Muscle layer of duodenum (tissue), 2 donors: ENCODE measurements at regions not wholly inside any gene's neighbourhood (a gene's known extent, or its start where the extent isn't known, plus 50 kb on each side); places are given as distances from the start of the nearest gene placed in this dataset.

ENCODE experiments used
- H3K27ac ChIP-seq: one replicate; pipeline ENCODE4 v1.7.0; 2013; ENCODE audit warnings: mild to moderate bottlenecking, low read length
- H3K27me3 ChIP-seq: one replicate; pipeline ENCODE4 v1.7.0; 2013; ENCODE audit warnings: low read depth, mild to moderate bottlenecking, control low read depth, low read length
- H3K36me3 ChIP-seq, 2 donors: one replicate each; pipeline ENCODE4 v1.7.0; 2013; ENCODE audit warnings: low read length in 2 of 2, control low read depth in 1 of 2, mild to moderate bottlenecking in 1 of 2; ENCODE audit not compliant: insufficient read depth in 2 of 2, control insufficient read depth in 1 of 2
- H3K4me1 ChIP-seq, 2 donors: one replicate each; pipeline ENCODE4 v1.7.0; 2013; ENCODE audit warnings: low read length in 2 of 2, mild to moderate bottlenecking in 2 of 2, control low read depth in 1 of 2, moderate library complexity in 1 of 2; ENCODE audit not compliant: insufficient read depth in 2 of 2, control insufficient read depth in 1 of 2
- H3K4me3 ChIP-seq, 2 donors: one replicate each; pipeline ENCODE4 v1.7.0; 2013; ENCODE audit warnings: low read length in 2 of 2, low read depth in 1 of 2, mild to moderate bottlenecking in 1 of 2
- H3K9me3 ChIP-seq, 2 donors: one replicate each; pipeline ENCODE4 v1.7.0; 2013; ENCODE audit warnings: low read length in 2 of 2, control low read depth in 1 of 2, mild to moderate bottlenecking in 1 of 2; ENCODE audit not compliant: control insufficient read depth in 1 of 2
- donor health status: healthy.

GRCh38 chr19:46945694-46946489 is 73.7 kb upstream of the NPAS1 start:
- Histone ChIP-seq H3K36me3 (peaks cover 0 to 3% of the 10 kb centered on the region in 2 donors), H3K4me3 (no peak overlapping the region), H3K4me1 (peaks cover 19 to 22% of the 10 kb centered on the region in 2 donors), H3K9me3 (no peaks in the 10 kb centered on the region), H3K27ac (peak overlapping the region; percentile 61), H3K27me3 (no peaks in the 10 kb centered on the region)

- peak overlapping the region; percentile 61 for H3K27ac ChIP-seq
- no peaks in the 10 kb centered on the region for H3K27me3 ChIP-seq
- no peaks in the 10 kb centered on the region for H3K9me3 ChIP-seq
- H3K4me3 ChIP-seq: no peak overlapping the region
- peaks cover 0 to 3% of the 10 kb centered on the region in 2 donors for H3K36me3 ChIP-seq
- H3K4me1 ChIP-seq: peaks cover 19 to 30% of the 10 kb centered on the region in 2 donors
These were observed 72.9 kb upstream of the NPAS1 start for GRCh38 chr19:46946611-46947238.

DNA sequence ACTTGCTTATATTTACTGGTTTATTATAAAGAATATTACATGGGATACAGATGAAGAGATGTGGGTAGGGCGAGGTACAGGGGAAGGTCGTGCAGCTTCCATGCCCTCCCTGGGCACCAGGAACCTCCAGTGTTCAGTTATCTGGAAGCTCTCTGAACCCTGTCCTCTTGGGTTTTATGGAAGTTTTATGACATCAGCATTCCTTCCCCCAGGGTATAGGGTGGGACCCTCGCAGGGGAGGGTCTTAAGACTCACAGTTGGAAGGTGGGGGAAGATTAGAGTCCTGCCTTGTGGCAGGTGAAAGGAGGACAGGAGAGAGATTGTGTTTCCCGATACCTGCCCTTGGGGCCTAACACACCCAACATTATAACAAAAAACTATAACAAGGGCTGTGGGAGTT is 71.8 kb upstream of the NPAS1 start:
- Histone ChIP-seq H3K9me3 (no peaks in the 10 kb centered on the region), H3K4me3 (no peak overlapping the region), H3K27me3 (no peaks in the 10 kb centered on the region), H3K27ac (no peak overlapping the region), H3K36me3 (peaks cover 0 to 3% of the 10 kb centered on the region in 2 donors), H3K4me1 (peaks cover 19 to 30% of the 10 kb centered on the region in 2 donors)

GRCh38 chr19:46950526-46951170 is 69.0 kb upstream of the NPAS1 start:
- no peak overlapping the region for H3K27ac ChIP-seq
- H3K36me3 ChIP-seq: peaks cover 0 to under 1% of the 10 kb centered on the region in 2 donors
- no peaks in the 10 kb centered on the region for H3K27me3 ChIP-seq
- H3K9me3 ChIP-seq: no peaks in the 10 kb centered on the region
- peaks cover 20 to 24% of the 10 kb centered on the region in 2 donors for H3K4me1 ChIP-seq
- no peak overlapping the region for H3K4me3 ChIP-seq

- H3K4me1 ChIP-seq: peaks cover 13 to 17% of the 10 kb centered on the region in 2 donors
- H3K36me3 ChIP-seq: no peaks in the 10 kb centered on the region
- H3K27me3 ChIP-seq: no peaks in the 10 kb centered on the region
- H3K27ac ChIP-seq: no peak overlapping the region
- H3K9me3 ChIP-seq: no peaks in the 10 kb centered on the region
- no peak overlapping the region for H3K4me3 ChIP-seq
These were observed 68.3 kb upstream of the NPAS1 start for GRCh38 chr19:46951171-46951986.

- Histone ChIP-seq H3K27me3 (no peaks in the 10 kb centered on the region), H3K4me1 (peaks cover 6 to 15% of the 10 kb centered on the region in 2 donors), H3K4me3 (no peak overlapping the region), H3K36me3 (no peaks in the 10 kb centered on the region), H3K27ac (no peak overlapping the region), H3K9me3 (no peaks in the 10 kb centered on the region)
These were observed 66.8 kb upstream of the NPAS1 start for GRCh38 chr19:46952874-46953273.

DNA sequence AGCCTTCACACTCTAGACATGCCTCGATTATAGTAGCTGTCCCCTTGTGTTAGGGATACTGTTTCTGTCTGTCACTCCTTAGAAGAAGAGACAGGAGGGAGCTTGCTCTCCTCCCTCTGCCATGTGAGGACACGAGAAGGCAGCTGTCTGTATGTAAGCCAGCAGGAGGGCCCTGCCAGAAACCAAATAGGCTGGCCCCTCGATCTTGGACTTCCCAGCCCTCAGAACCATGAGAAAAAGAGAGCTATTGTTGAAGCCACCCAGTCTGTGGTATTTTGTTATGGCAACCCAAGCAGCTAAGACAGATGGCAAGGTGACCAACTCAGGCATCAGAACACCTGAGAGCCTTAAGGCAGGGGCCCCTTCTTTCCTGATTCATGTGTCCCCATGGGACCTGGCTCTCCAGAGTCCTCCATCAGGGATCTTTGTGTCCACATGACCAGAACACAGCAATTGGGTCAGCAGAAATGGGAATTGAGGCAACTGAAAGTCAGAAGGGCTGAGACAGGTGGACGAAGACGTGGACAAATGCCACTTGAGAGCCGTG is 65.6 kb upstream of the NPAS1 start:
- Histone ChIP-seq H3K9me3 (no peaks in the 10 kb centered on the region), H3K4me1 (peaks cover 6 to 25% of the 10 kb centered on the region in 2 donors), H3K4me3 (no peak overlapping the region), H3K36me3 (no peaks in the 10 kb centered on the region), H3K27me3 (no peaks in the 10 kb centered on the region), H3K27ac (peak overlapping the region; percentile 56)

- H3K4me3 ChIP-seq: no peak overlapping the region
- H3K27ac ChIP-seq: peak overlapping the region; percentile 56
- H3K4me1 ChIP-seq: peaks cover 6 to 25% of the 10 kb centered on the region in 2 donors
These were observed 65.1 kb upstream of the NPAS1 start for GRCh38 chr19:46954502-46954992.

DNA sequence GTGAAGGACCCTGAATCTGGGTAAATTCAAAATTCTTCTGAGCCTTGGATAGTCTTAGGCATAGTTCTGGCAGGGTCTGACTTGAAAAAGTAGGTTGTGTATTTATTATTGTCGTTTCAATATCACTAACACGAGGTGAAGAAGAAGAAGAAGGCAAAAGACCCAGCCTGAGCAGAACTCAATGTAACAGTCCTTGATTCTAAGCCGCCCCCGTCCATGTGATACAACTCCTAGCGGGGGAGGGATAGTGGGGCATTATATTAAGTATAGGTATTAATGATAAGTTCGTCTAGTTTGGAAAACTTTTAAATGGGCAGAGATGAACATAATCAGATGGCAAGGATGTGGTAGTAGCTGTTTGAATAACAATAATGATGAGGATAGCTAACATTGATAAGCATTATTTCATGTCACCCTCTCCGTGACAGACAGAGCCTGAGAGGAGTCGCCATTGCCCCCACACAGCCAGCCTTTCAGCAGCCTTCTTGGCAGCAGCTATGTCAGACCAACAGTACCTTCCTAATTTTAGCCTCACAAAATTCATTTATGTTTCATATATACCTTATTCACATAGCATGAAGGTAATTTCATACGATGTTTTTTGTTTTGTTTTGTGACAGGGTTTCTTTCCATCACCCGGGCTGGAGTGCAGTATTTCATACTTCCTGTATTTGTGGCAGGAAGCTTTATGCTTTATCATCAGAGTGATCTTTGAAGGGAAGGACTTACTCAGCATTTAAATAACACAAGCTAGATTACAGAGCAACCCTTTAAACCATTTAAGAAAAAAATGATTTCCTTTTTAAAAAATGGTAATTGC is 64.4 kb upstream of the NPAS1 start:
- H3K4me1 ChIP-seq: peaks cover 6 to 25% of the 10 kb centered on the region in 2 donors
- no peaks in the 10 kb centered on the region for H3K27me3 ChIP-seq
- H3K4me3 ChIP-seq: no peak overlapping the region
- no peaks in the 10 kb centered on the region for H3K36me3 ChIP-seq
- no peaks in the 10 kb centered on the region for H3K9me3 ChIP-seq
- H3K27ac ChIP-seq: peak overlapping the region; percentile 56

More at GRCh38 chr19:46954502-46954992, 65.1 kb upstream of the NPAS1 start:
- Histone ChIP-seq H3K27me3 (no peaks in the 10 kb centered on the region), H3K36me3 (no peaks in the 10 kb centered on the region), H3K9me3 (no peaks in the 10 kb centered on the region)

GRCh38 chr19:46955813-46956371 is 63.7 kb upstream of the NPAS1 start:
- H3K27me3 ChIP-seq: no peaks in the 10 kb centered on the region
- no peaks in the 10 kb centered on the region for H3K9me3 ChIP-seq
- H3K27ac ChIP-seq: no peak overlapping the region
- H3K4me1 ChIP-seq: peaks cover 6 to 18% of the 10 kb centered on the region in 2 donors
- no peak overlapping the region for H3K4me3 ChIP-seq
- no peaks in the 10 kb centered on the region for H3K36me3 ChIP-seq
